A549 (cell line): ENCODE measurements at regions not wholly inside any gene's neighbourhood (a gene's known extent, or its start where the extent isn't known, plus 50 kb on each side); places are given as distances from the start of the nearest gene placed in this dataset.

Experiments used
- ATAC-seq, 2 experiments: fragments of 200-7000 bp in 1 of 2; fragments of >200 bp in 1 of 2; cut with Nextera tagmentation in 1 of 2; cut with Tn5 transposase in 1 of 2; 3 replicates each; pipeline versions ENCODE4 v1.8.0 to v1.9.1; 2018 to 2020; ENCODE audit warnings: mild to moderate bottlenecking in 1 of 2, moderate library complexity in 1 of 2
- CTCF ChIA-PET: fragments of 300-600 bp; sonication (Branson Sonifier 250); formaldehyde crosslinking; extraction: SDS; loops from one replicate; lab custom pipeline; 2021; ENCODE audit warnings: antibody characterized with exemption, inconsistent platforms; lab: Yijun Ruan, JAX
- POLR2A ChIA-PET: fragments of 350-600 bp; formaldehyde crosslinking; extraction: SDS; loops from one replicate; lab custom pipeline; 2021; ENCODE audit warnings: antibody characterized with exemption, inconsistent platforms; lab: Yijun Ruan, JAX
- DNase-seq, 2 experiments: peaks; one replicate each; pipeline versions ENCODE4 v3.0.0 to v3.0.0-alpha.2; 2011 to 2016; ENCODE audit warnings: low read depth in 1 of 2, low spot score in 1 of 2
- FAIRE-seq: peaks from 2 replicates; lab custom pipeline; 2011; peaks lifted over from hg19 to GRCh38; lab: Jason Lieb, UNC
- H3K27ac ChIP-seq, 2 experiments: fragments of >200 bp; sonication (Bioruptor Twin); formaldehyde crosslinking; 3 replicates each; pipeline ENCODE4 v1.5.1; 2016 to 2017
- H3K4me1 ChIP-seq: fragments of >200 bp; sonication (Bioruptor Twin); formaldehyde crosslinking; 3 replicates; pipeline ENCODE4 v1.6.1; 2016
- H3K4me2 ChIP-seq: fragments of >200 bp; sonication (Bioruptor Twin); formaldehyde crosslinking; 3 replicates; pipeline ENCODE4 v1.6.1; 2016
- H3K4me3 ChIP-seq: fragments of >200 bp; sonication (Bioruptor Twin); formaldehyde crosslinking; 3 replicates; pipeline ENCODE4 v1.5.1; 2016
- H3K9me3 ChIP-seq: fragments of >200 bp; sonication (Bioruptor Twin); formaldehyde crosslinking; 3 replicates; pipeline ENCODE4 v1.6.1; 2016
- CBX8 ChIP-seq: fragments of 200-600 bp; sonication (generic); IDR thresholded peaks from 2 replicates; pipeline ENCODE4 v1.6.1; 2016
- CEBPB ChIP-seq, 2 experiments: fragments of >200 bp in 1 of 2; sonication (Bioruptor Twin) in 1 of 2; formaldehyde crosslinking in 1 of 2; IDR thresholded peaks; 2 replicates each; pipeline ENCODE4 v1.6.1; 2012 to 2016
- CHD2 ChIP-seq: fragments of 150-350 bp; IDR thresholded peaks from 2 replicates; pipeline ENCODE4 v1.6.1; 2014; ENCODE audit warnings: low read length; ENCODE audit not compliant: partially characterized antibody
- CHD4 ChIP-seq: fragments of 200-600 bp; sonication (generic); IDR thresholded peaks from 2 replicates; pipeline ENCODE4 v1.6.1; 2016; ENCODE audit warnings: antibody characterized with exemption, mild to moderate bottlenecking, borderline replicate concordance
- HDAC2 ChIP-seq: fragments of 200-600 bp; sonication (generic); IDR thresholded peaks from 2 replicates; pipeline ENCODE4 v1.6.1; 2016
- HEYL ChIP-seq: fragments of 250-450 bp; sonication (Bioruptor Pico); IDR thresholded peaks from 2 replicates; pipeline ENCODE4 v1.8.0; 2021; ENCODE audit warnings: mild to moderate bottlenecking, moderate library complexity
- HOXA7 ChIP-seq: fragments of 250-450 bp; sonication (Bioruptor Pico); IDR thresholded peaks from 2 replicates; pipeline ENCODE4 v1.5.0; 2020; ENCODE audit warnings: mild to moderate bottlenecking, moderate library complexity
- HOXB5 ChIP-seq: fragments of 250-450 bp; sonication (Bioruptor Pico); IDR thresholded peaks from 2 replicates; pipeline ENCODE4 v1.5.0; 2020; ENCODE audit warnings: mild to moderate bottlenecking, moderate library complexity
- JUN ChIP-seq, 2 experiments: fragments of >200 bp; sonication (Bioruptor Twin); formaldehyde crosslinking; IDR thresholded peaks; 2 replicates in 1 of 2; 3 replicates in 1 of 2; pipeline ENCODE4 v1.6.1; 2016 to 2017
- MAFK ChIP-seq: fragments of 450-650 bp; IDR thresholded peaks from 2 replicates; pipeline ENCODE4 v1.6.1; 2014; ENCODE audit not compliant: partially characterized antibody
- NFE2L2 ChIP-seq: fragments of 150-350 bp; conservative IDR thresholded peaks from 2 replicates; pipeline ENCODE4 v1.6.1; 2014; ENCODE audit warnings: low read length
- NPAS2 ChIP-seq: fragments of 250-450 bp; sonication (Bioruptor Pico); IDR thresholded peaks from 2 replicates; pipeline ENCODE4 v1.8.0; 2022; ENCODE audit warnings: mild to moderate bottlenecking, moderate library complexity, borderline replicate concordance
- NR3C1 ChIP-seq: fragments of >200 bp; sonication (Bioruptor Twin); formaldehyde crosslinking; IDR thresholded peaks from 3 replicates; pipeline ENCODE4 v1.6.1; 2017
- POLR2A ChIP-seq: IDR thresholded peaks from 2 replicates; pipeline ENCODE4 v1.6.1; 2012; ENCODE audit warnings: mild to moderate bottlenecking, low read length
- RCOR1 ChIP-seq: fragments of 150-350 bp; IDR thresholded peaks from 2 replicates; pipeline ENCODE4 v1.6.1; 2014; ENCODE audit warnings: antibody characterized with exemption, low read length, low read depth
- TP53 ChIP-seq: fragments of 250-450 bp; sonication (Bioruptor Pico); IDR thresholded peaks from 2 replicates; pipeline ENCODE4 v1.5.0; 2021; ENCODE audit warnings: mild to moderate bottlenecking, moderate library complexity
- ZC3H11A ChIP-seq: fragments of 450-650 bp; IDR thresholded peaks from 2 replicates; pipeline ENCODE4 v1.6.1; 2014; ENCODE audit warnings: antibody characterized with exemption, mild to moderate bottlenecking
- ZNF302 ChIP-seq: fragments of 250-450 bp; sonication (Bioruptor Pico); IDR thresholded peaks from 2 replicates; pipeline ENCODE4 v1.9.0; 2021; ENCODE audit warnings: inconsistent platforms, mild to moderate bottlenecking, moderate library complexity
- ZSCAN20 ChIP-seq: fragments of 250-450 bp; sonication (Bioruptor Pico); IDR thresholded peaks from 2 replicates; pipeline ENCODE4 v1.8.0; 2022; ENCODE audit warnings: mild to moderate bottlenecking, moderate library complexity
- WGBS: methylation state at CpG from one replicate; pipeline ENCODE4 v1.1.6; 2017; ENCODE audit errors: missing lambda C conversion rate; 5-methylcytosine and 5-hydroxymethylcytosine counted together
- TF ChIP-seq, protein P1 (sequence below): fragments of 250-450 bp; sonication (Bioruptor Pico); IDR thresholded peaks from 2 replicates; pipeline ENCODE4 v1.5.0; 2021; ENCODE audit warnings: mild to moderate bottlenecking, moderate library complexity, borderline replicate concordance
- TF ChIP-seq, protein P2 (sequence below): fragments of 200-600 bp; sonication (generic); IDR thresholded peaks from 2 replicates; pipeline ENCODE4 v1.6.1; 2016; ENCODE audit warnings: antibody characterized with exemption, mild to moderate bottlenecking, moderate library complexity
- TF ChIP-seq, protein P3 (sequence below): fragments of 250-450 bp; sonication (Bioruptor Pico); IDR thresholded peaks from 2 replicates; pipeline ENCODE4 v1.5.0; 2020; ENCODE audit warnings: low read depth, mild to moderate bottlenecking, moderate library complexity
- TF ChIP-seq, protein P4 (sequence below): fragments of 450-650 bp; IDR thresholded peaks from 2 replicates; pipeline ENCODE4 v1.6.1; 2014; ENCODE audit warnings: antibody characterized with exemption
- TF ChIP-seq, protein P5 (sequence below): IDR thresholded peaks from 2 replicates; pipeline ENCODE4 v1.6.1; 2012

DNA sequence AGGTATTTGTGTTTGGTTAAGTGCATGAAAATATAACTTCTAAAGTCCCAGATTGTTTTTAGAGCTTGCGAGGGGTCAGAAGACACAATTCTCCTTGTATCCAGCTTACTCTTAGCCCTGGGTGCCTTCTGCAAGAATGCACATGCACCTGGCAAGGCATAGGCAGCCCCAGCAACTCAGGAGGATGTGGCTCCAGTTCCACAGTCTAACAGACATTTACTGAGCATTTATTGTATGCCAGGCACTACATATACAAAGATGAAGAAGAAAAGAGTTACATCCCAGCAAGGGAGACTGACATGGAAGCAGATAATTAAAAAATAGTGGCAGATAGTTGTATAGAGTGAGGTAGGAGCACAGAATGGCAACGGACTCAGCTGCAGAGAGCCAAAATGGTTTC lies 101.1 kb upstream of the FRY start:
- WGBS = 62% methylated on average over 2 of the region's 2 CpGs
- H3K9me3 ChIP-seq = no peaks in the 10 kb centered on the region
- POLR2A ChIA-PET = no interaction called here
- no peak for ATAC-seq
- no peak for DNase-seq
- peaks cover 23% of the 10 kb centered on the region; the same call in 2 of the 3 replicates for H3K4me1 ChIP-seq
- TF ChIP-seq HDAC2 (no peak), HOXB5 (CRISPR knock-in tag) (no peak), NPAS2 (no peak), NR3C1 (no peak), ZNF302 (CRISPR knock-in tag) (no peak), RCOR1 (no peak), HOXA7 (no peak), ZSCAN20 (CRISPR knock-in tag) (no peak), CHD2 (no peak), CEBPB (IDR thresholded peaks at IDR 0.05) (no peak)
- TF ChIP-seq, protein P1, sequence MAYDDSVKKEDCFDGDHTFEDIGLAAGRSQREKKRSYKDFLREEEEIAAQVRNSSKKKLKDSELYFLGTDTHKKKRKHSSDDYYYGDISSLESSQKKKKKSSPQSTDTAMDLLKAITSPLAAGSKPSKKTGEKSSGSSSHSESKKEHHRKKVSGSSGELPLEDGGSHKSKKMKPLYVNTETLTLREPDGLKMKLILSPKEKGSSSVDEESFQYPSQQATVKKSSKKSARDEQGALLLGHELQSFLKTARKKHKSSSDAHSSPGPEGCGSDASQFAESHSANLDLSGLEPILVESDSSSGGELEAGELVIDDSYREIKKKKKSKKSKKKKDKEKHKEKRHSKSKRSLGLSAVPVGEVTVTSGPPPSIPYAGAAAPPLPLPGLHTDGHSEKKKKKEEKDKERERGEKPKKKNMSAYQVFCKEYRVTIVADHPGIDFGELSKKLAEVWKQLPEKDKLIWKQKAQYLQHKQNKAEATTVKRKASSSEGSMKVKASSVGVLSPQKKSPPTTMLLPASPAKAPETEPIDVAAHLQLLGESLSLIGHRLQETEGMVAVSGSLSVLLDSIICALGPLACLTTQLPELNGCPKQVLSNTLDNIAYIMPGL = no peak
- TF ChIP-seq, protein P2, sequence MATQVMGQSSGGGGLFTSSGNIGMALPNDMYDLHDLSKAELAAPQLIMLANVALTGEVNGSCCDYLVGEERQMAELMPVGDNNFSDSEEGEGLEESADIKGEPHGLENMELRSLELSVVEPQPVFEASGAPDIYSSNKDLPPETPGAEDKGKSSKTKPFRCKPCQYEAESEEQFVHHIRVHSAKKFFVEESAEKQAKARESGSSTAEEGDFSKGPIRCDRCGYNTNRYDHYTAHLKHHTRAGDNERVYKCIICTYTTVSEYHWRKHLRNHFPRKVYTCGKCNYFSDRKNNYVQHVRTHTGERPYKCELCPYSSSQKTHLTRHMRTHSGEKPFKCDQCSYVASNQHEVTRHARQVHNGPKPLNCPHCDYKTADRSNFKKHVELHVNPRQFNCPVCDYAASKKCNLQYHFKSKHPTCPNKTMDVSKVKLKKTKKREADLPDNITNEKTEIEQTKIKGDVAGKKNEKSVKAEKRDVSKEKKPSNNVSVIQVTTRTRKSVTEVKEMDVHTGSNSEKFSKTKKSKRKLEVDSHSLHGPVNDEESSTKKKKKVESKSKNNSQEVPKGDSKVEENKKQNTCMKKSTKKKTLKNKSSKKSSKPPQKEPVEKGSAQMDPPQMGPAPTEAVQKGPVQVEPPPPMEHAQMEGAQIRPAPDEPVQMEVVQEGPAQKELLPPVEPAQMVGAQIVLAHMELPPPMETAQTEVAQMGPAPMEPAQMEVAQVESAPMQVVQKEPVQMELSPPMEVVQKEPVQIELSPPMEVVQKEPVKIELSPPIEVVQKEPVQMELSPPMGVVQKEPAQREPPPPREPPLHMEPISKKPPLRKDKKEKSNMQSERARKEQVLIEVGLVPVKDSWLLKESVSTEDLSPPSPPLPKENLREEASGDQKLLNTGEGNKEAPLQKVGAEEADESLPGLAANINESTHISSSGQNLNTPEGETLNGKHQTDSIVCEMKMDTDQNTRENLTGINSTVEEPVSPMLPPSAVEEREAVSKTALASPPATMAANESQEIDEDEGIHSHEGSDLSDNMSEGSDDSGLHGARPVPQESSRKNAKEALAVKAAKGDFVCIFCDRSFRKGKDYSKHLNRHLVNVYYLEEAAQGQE = no peak
- TF ChIP-seq, protein P3, sequence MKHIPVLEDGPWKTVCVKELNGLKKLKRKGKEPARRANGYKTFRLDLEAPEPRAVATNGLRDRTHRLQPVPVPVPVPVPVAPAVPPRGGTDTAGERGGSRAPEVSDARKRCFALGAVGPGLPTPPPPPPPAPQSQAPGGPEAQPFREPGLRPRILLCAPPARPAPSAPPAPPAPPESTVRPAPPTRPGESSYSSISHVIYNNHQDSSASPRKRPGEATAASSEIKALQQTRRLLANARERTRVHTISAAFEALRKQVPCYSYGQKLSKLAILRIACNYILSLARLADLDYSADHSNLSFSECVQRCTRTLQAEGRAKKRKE (CRISPR knock-in tag) = no peak
- TF ChIP-seq, all 56 proteins: peak for 0
- H3K4me2 ChIP-seq = no peak overlapping the region
- FAIRE-seq = no peak
- H3K4me3 ChIP-seq = no peak overlapping the region
- H3K27ac ChIP-seq = peak overlapping the region in 1 of 2 experiments; percentile 41; a peak in 1 of 6 replicates
- CTCF ChIA-PET = no interaction called here

DNA sequence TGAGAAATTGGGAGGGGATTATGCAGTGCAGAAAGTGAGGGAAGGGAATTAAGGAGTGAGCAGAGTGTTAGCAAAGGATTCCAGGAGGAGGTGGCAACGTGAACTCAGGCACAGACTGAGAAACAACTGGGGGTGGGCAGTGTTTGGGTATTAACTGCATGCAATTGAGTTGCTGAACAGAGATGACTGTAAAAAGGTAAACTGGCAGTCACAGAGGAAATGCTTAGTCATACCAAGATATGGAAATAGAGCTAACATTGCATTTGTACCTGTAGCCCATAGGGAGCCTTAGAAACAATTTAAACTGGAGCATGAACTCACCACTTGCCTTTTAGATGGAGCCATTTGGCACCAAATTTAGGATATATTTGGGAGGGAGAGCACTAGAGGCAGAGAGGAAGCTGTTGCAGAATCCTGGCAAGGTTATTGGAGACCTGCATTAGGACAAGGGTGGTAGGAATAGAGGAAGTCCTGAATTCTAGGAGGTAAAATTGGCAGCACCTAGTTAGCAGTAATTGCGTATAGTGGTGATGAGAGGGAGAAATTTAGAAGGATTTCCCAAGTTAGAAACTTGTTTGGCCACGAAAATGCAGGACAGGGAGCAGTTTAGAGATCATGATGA lies 100.6 kb upstream of the FRY start:
- no peak for FAIRE-seq
- no peaks in the 10 kb centered on the region for H3K9me3 ChIP-seq
- WGBS = 57% methylated on average over 3 of the region's 3 CpGs
- TF ChIP-seq NFE2L2 (0 out of 2 replicates have a peak, but pooled peaks have one; percentile 9), ZNF302 (CRISPR knock-in tag) (no peak), MAFK (peak; percentile 54)
- CTCF ChIA-PET = interaction anchor here (1.2 kb wide), 2 partner anchors 12 to 21 kb away, joined by 3 to 5 read pairs; no protein-coding TSS in a partner anchor
- no peak for ATAC-seq
- H3K4me2 ChIP-seq = peak overlapping the region; percentile 33; the same call in 2 of the 3 replicates
- no peak for DNase-seq
- H3K27ac ChIP-seq = peak overlapping the region; percentile 11 to 41; a peak in 3 of 6 replicates
- peaks cover 23% of the 10 kb centered on the region; the same call in 2 of the 3 replicates for H3K4me1 ChIP-seq
- POLR2A ChIA-PET = no interaction called here
- H3K4me3 ChIP-seq = no peak overlapping the region

DNA sequence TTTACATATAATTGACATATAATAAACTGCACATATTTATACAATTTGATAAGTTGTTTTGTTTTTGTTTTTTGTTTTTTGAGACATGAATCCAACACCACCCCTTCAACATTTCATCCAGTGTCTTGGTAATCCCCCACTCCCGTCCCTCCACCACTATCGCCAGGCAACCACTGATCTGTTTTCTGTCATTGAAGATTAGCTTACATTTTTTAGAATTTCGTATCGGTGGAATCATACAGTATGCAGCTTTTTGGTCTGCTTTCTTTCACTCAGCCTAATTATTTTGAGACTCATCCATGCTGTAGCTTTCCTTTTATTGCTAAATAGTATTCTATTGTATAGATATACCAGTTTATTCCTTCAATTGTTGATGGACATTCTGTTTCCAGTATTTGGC lies 94.1 kb upstream of the FRY start:
- 66% methylated on average over 4 of the region's 4 CpGs for WGBS
- TF ChIP-seq CBX8 = no peak
- TF ChIP-seq, protein P4, sequence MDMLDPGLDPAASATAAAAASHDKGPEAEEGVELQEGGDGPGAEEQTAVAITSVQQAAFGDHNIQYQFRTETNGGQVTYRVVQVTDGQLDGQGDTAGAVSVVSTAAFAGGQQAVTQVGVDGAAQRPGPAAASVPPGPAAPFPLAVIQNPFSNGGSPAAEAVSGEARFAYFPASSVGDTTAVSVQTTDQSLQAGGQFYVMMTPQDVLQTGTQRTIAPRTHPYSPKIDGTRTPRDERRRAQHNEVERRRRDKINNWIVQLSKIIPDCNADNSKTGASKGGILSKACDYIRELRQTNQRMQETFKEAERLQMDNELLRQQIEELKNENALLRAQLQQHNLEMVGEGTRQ = no peak
- TF ChIP-seq HEYL (CRISPR knock-in tag) = no peak
- no peak for TF ChIP-seq JUN (IDR thresholded peaks at IDR 0.05)
- TF ChIP-seq, protein P5, sequence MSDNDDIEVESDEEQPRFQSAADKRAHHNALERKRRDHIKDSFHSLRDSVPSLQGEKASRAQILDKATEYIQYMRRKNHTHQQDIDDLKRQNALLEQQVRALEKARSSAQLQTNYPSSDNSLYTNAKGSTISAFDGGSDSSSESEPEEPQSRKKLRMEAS = no peak
- no peak for TF ChIP-seq ZC3H11A
- no peak for TF ChIP-seq TP53 (CRISPR knock-in tag)
- no peak for TF ChIP-seq POLR2A
- TF ChIP-seq CHD4 = no peak
- no peak for DNase-seq
- FAIRE-seq = no peak
- no peak overlapping the region for H3K27ac ChIP-seq
- ChIA-PET POLR2A (no interaction called here), CTCF (no interaction called here)
- H3K4me2 ChIP-seq = no peak overlapping the region
- no peak for ATAC-seq
- H3K9me3 ChIP-seq = no peaks in the 10 kb centered on the region
- no peaks in the 10 kb centered on the region for H3K4me1 ChIP-seq
- H3K4me3 ChIP-seq = no peak overlapping the region
